Loucy (cell line): ENCODE measurements at regions not wholly inside any gene's neighbourhood (a gene's known extent, or its start where the extent isn't known, plus 50 kb on each side); places are given as distances from the start of the nearest gene placed in this dataset.

Experiments used
- EZH2phosphoT487 ChIP-seq: fragments of 200-600 bp; IDR thresholded peaks from 2 replicates; pipeline ENCODE4 v1.6.1; 2018; ENCODE audit warnings: antibody characterized with exemption, mild to moderate bottlenecking, moderate library complexity, borderline replicate concordance
- TF ChIP-seq, protein P1 (sequence below): fragments of 200-600 bp; sonication (generic); conservative IDR thresholded peaks from 2 replicates; pipeline ENCODE4 v1.5.1; 2014; ENCODE audit warnings: mild to moderate bottlenecking, antibody characterized with exemption, low read length

DNA sequence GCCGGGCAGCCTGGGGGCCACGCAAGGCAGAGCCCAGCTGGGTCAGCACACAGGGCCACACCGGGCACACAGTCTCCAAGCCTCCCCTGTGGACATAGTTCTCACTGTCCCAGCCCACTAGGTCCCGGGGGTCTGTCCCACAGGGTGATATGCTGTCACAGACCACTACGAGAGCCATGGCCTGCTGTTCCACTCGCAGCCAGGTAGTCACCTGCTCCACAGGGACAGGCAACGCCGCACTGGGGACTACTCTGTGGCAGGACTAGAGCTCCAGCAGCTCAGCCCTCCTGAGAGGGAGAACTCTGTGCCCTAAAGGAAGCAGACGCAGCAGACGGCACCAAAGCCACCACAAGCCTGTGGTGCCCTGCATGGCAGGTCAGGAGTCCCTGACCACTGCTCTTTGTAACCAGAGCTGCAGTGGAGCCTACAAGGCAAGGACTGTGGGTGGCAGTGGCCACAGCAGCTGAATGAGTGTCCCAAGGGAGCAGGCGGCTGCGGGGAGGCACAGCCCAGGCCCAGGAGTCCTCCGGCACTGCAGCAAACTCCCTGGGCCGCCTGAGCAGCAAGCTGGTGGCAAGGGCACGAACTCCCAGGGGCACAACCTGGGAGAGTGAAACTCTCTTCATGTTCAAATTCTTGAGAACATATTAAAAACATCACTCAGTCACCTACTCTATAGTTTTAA is 171.2 kb upstream of the GRK3 start:
- TF ChIP-seq, protein P1, sequence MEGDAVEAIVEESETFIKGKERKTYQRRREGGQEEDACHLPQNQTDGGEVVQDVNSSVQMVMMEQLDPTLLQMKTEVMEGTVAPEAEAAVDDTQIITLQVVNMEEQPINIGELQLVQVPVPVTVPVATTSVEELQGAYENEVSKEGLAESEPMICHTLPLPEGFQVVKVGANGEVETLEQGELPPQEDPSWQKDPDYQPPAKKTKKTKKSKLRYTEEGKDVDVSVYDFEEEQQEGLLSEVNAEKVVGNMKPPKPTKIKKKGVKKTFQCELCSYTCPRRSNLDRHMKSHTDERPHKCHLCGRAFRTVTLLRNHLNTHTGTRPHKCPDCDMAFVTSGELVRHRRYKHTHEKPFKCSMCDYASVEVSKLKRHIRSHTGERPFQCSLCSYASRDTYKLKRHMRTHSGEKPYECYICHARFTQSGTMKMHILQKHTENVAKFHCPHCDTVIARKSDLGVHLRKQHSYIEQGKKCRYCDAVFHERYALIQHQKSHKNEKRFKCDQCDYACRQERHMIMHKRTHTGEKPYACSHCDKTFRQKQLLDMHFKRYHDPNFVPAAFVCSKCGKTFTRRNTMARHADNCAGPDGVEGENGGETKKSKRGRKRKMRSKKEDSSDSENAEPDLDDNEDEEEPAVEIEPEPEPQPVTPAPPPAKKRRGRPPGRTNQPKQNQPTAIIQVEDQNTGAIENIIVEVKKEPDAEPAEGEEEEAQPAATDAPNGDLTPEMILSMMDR, result no peak
- no peak for TF ChIP-seq EZH2phosphoT487
